ENCODE measurements at regions not wholly inside any gene's neighbourhood (a gene's known extent, or its start where the extent isn't known, plus 50 kb on each side); places are given as distances from the start of the nearest gene placed in this dataset.

GRCh38 chr10:3399756-3400155 is 227.2 kb upstream of the PITRM1 start:
- H3K4me1 ChIP-seq = peaks cover 3% of the 10 kb centered on the region
- no peak overlapping the region for H3K27ac ChIP-seq
- no peak for DNase-seq (ENCODE audit: low spot score in 2 of 2)
- 61% methylated on average over 6 of the region's 6 CpGs for WGBS
- no peak for TF ChIP-seq CTCF (IDR thresholded peaks at IDR 0.05)
- TF ChIP-seq POLR2A (IDR thresholded peaks at IDR 0.05) = no peak
- no peak for TF ChIP-seq EP300 (IDR thresholded peaks at IDR 0.05)
- no peak for TF ChIP-seq POLR2AphosphoS5 (IDR thresholded peaks at IDR 0.05)
- H3K36me3 ChIP-seq = no peaks in the 10 kb centered on the region
- no peak overlapping the region for H3K4me3 ChIP-seq
- H3K27me3 ChIP-seq = no peaks in the 10 kb centered on the region
- no peaks in the 10 kb centered on the region for H3K9me3 ChIP-seq

GRCh38 chr10:3398825-3399646 is 226.5 kb upstream of the PITRM1 start:
- no peak for DNase-seq (ENCODE audit: low spot score in 2 of 2)
- H3K27me3 ChIP-seq = no peaks in the 10 kb centered on the region
- no peaks in the 10 kb centered on the region for H3K9me3 ChIP-seq
- no peak overlapping the region for H3K27ac ChIP-seq
- no peak for TF ChIP-seq CTCF (IDR thresholded peaks at IDR 0.05)
- no peak for TF ChIP-seq POLR2A (IDR thresholded peaks at IDR 0.05)
- no peak for TF ChIP-seq POLR2AphosphoS5 (IDR thresholded peaks at IDR 0.05)
- TF ChIP-seq EP300 (IDR thresholded peaks at IDR 0.05) = no peak
- no peaks in the 10 kb centered on the region for H3K36me3 ChIP-seq
- no peak overlapping the region for H3K4me3 ChIP-seq
- 83% methylated on average over 39 of the region's 46 CpGs for WGBS
- peaks cover 3% of the 10 kb centered on the region for H3K4me1 ChIP-seq

- H3K27me3 ChIP-seq = no peaks in the 10 kb centered on the region
- H3K9me3 ChIP-seq = no peaks in the 10 kb centered on the region
- no peak overlapping the region for H3K27ac ChIP-seq
- H3K4me1 ChIP-seq = peaks cover 3% of the 10 kb centered on the region
- DNase-seq (ENCODE audit: low spot score in 2 of 2) = no peak
- H3K4me3 ChIP-seq = no peak overlapping the region
- no peaks in the 10 kb centered on the region for H3K36me3 ChIP-seq
- no peak for TF ChIP-seq POLR2A (IDR thresholded peaks at IDR 0.05)
- WGBS = 91% methylated on average over 22 of the region's 23 CpGs
Observed at GRCh38 chr10:3397846-3398245, 225.3 kb upstream of the PITRM1 start.

GRCh38 chr10:3397231-3397630 is 224.6 kb upstream of the PITRM1 start:
- H3K9me3 ChIP-seq = no peaks in the 10 kb centered on the region

GRCh38 chr10:3396116-3396515 is 223.5 kb upstream of the PITRM1 start:
- Histone ChIP-seq H3K27me3 (no peaks in the 10 kb centered on the region), H3K9me3 (no peaks in the 10 kb centered on the region), H3K4me3 (no peak overlapping the region), H3K4me1 (peaks cover 3% of the 10 kb centered on the region), H3K36me3 (no peaks in the 10 kb centered on the region), H3K27ac (no peak overlapping the region)
- TF ChIP-seq EP300 (IDR thresholded peaks at IDR 0.05) (no peak), POLR2AphosphoS5 (IDR thresholded peaks at IDR 0.05) (no peak), POLR2A (IDR thresholded peaks at IDR 0.05) (no peak), CTCF (IDR thresholded peaks at IDR 0.05) (no peak)
- 85% methylated on average over 10 of the region's 10 CpGs for WGBS
- no peak for DNase-seq (ENCODE audit: low spot score in 2 of 2)

More at GRCh38 chr10:3397231-3397630, 224.6 kb upstream of the PITRM1 start:
- H3K27ac ChIP-seq = no peak overlapping the region
- H3K4me3 ChIP-seq = no peak overlapping the region
- WGBS = 89% methylated on average over 4 of the region's 4 CpGs
- H3K36me3 ChIP-seq = no peaks in the 10 kb centered on the region
- H3K27me3 ChIP-seq = no peaks in the 10 kb centered on the region
- DNase-seq (ENCODE audit: low spot score in 2 of 2) = no peak
- no peak for TF ChIP-seq POLR2A (IDR thresholded peaks at IDR 0.05)
- H3K4me1 ChIP-seq = peaks cover 3% of the 10 kb centered on the region

GRCh38 chr10:3395458-3395861 is 222.9 kb upstream of the PITRM1 start:
- no peak for DNase-seq (ENCODE audit: low spot score in 2 of 2)
- H3K27me3 ChIP-seq = no peaks in the 10 kb centered on the region
- no peak for TF ChIP-seq POLR2A (IDR thresholded peaks at IDR 0.05)
- no peak overlapping the region for H3K4me3 ChIP-seq
- H3K27ac ChIP-seq = no peak overlapping the region
- 77% methylated on average over 4 of the region's 6 CpGs for WGBS
- H3K9me3 ChIP-seq = no peaks in the 10 kb centered on the region
- H3K36me3 ChIP-seq = no peaks in the 10 kb centered on the region
- peaks cover 3% of the 10 kb centered on the region for H3K4me1 ChIP-seq

GRCh38 chr10:3395041-3395440 is 222.5 kb upstream of the PITRM1 start:
- H3K4me1 ChIP-seq = peaks cover 3% of the 10 kb centered on the region
- H3K4me3 ChIP-seq = no peak overlapping the region
- TF ChIP-seq POLR2AphosphoS5 (IDR thresholded peaks at IDR 0.05) (no peak), POLR2A (IDR thresholded peaks at IDR 0.05) (no peak), CTCF (IDR thresholded peaks at IDR 0.05) (no peak)
- H3K27me3 ChIP-seq = no peaks in the 10 kb centered on the region
- H3K36me3 ChIP-seq = no peaks in the 10 kb centered on the region
- no peak overlapping the region for H3K27ac ChIP-seq
- H3K9me3 ChIP-seq = no peaks in the 10 kb centered on the region
- WGBS = 91% methylated on average over 3 of the region's 3 CpGs
- DNase-seq (ENCODE audit: low spot score in 2 of 2) = no peak

All from suprapubic skin (tissue), 4 donors.